GM18951 (cell line): ENCODE measurements at regions not wholly inside any gene's neighbourhood (a gene's known extent, or its start where the extent isn't known, plus 50 kb on each side); places are given as distances from the start of the nearest gene placed in this dataset.

Source experiments
- POLR2A ChIP-seq: IDR thresholded peaks from 4 replicates; pipeline ENCODE4 v1.6.1; 2011; ENCODE audit warnings: mild to moderate bottlenecking; ENCODE audit not compliant: insufficient read length, insufficient read depth; ENCODE audit errors: extremely low read depth
- in situ Hi-C: fragments of 300-500 bp; cut with MboI; formaldehyde crosslinking; loops from one replicate; pipeline ENCODE4 v1.12.0; 2022; ENCODE audit warnings: low sequenced_read_pairs, mixed read lengths, inconsistent platforms; ENCODE audit not compliant: unreplicated experiment

DNA sequence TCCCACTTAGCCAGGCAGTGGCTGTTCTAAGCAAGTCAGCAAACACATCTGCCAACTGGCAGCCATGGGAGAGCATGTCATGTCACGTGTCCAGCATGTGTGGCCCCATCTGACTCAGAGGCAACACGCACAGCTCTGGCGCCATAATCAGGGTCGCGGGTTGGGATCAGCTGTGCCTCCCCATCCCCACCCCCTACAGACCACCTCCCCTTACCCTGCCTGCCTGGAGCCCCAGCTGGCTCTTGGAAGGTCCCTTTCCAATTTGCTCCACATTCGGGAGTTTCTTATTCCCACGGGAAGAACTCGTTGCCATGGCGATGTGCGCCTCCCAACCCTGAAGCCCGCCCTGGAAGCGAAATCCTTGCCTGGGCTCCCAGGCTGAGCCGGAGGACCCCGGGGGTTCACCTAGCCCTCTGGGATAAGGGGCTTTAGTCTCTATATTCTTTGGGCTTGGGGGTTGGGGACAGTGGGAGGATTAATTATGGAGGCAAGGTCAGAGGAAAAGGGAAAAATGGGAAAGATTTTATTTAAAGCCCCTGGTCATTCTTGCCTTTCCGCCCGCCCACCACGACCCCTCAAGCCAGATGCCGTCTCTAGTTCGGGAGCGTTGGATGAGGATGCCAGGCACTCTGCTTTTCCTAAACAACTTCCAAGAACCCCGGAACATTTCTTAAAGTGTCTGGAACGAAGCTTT, 283.7 kb downstream of the ZEB1 start:
- no peak for TF ChIP-seq POLR2A
- in situ Hi-C loops = no loop called here

DNA sequence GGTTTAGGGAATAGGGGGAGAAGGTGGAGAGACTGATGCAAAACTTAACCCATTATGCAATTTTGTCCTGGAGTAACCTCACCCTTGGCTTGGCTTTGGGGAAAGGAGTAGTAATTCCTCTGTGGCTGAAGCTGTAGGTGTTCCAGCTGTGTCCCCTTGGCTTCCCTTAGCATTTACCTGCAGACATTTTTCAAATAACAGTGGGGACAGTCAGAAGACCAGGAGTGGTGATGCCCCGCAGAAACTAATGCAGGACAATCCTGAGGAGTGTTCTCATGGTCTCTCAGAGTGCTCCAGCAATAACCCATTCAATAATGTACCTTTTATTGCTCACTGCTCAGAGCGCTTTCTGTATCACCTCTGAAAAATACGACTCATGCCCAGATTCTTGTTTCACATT, 282.1 kb downstream of the ZEB1 start:
- in situ Hi-C loops = no loop called here
- TF ChIP-seq POLR2A = no peak

DNA sequence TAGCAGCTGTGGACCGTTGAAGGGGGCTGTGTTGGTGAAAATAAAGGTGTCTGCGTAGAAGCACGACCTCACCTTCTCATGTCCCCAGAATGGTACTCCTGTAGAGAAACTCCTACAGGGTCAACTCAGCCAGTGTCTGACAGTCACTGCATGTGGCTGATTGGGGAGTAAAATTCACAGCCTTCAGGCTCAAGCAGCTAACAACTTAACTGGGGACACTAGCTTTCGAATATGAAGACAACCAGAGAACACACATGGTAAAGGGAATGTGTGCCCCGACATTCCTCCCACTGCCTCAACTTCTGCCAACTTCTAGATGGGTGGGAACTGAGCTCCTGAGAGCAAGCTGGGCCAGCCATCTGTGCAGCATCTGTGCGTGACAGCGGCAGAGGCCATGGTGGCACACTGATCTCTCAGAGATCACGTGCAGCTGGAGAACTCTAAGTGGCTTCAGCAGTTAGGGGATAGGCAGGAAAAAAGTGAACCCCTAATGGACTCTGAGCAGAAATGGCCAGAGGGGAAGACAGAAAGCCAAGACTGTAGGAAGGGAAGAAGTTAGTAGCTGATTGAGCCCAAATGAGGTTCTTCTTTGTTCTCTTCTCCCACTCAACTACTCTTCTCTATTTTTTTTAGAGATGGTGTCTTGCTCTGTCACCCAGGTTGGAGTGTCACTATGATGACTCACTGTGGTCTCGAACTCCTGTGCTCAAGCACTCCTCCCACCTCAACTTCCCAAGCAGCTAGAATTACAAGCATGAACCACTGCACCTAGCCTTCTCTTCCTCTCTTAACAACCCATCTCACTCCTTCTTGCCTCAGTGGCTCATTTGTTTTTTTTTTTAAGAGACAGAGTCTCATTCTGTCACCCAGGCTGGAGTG, 280.8 kb downstream of the ZEB1 start:
- in situ Hi-C loops = no loop called here
- no peak for TF ChIP-seq POLR2A

DNA sequence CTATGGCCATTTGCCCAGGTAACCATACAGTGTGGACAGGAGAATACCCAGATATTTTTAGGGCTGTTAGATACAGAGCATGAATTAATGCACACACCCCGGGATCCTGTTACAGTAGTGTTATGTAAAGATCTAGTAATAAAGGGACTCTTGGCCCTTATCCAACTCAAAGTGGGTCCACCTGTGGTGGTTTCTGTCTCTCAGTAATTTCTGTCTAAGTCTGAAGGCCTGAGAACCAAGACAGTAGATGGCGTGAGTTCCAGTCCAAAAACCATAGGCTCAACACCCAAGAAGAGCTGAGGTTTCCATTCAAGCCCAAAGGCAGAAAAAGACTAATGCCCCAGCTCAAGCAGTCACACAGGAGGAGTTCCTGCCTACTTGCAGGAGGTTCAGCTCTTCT, 277.7 kb downstream of the ZEB1 start:
- TF ChIP-seq POLR2A = no peak

DNA sequence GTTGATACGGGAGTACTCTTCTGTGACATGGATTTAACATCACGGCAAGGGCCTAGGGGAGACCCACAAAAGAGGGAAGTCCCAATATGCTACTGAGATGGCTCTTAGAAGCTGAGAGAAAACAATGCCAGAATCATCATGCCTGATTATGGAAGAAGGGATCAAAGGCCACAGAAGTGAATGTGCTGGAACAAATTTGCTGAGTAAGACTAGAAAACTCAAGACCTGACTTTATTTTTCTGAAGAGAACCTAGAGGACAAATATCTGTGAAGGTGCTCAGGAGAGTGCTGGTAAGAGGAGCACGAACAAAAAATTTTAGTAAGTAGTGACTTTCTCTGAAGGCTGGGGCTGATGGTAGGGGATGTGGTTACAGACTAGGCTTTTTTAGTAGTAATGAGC, 277.0 kb downstream of the ZEB1 start:
- in situ Hi-C loops = no loop called here
- no peak for TF ChIP-seq POLR2A

More for the DNA sequence above, 277.7 kb downstream of the ZEB1 start:
- in situ Hi-C loops = no loop called here

DNA sequence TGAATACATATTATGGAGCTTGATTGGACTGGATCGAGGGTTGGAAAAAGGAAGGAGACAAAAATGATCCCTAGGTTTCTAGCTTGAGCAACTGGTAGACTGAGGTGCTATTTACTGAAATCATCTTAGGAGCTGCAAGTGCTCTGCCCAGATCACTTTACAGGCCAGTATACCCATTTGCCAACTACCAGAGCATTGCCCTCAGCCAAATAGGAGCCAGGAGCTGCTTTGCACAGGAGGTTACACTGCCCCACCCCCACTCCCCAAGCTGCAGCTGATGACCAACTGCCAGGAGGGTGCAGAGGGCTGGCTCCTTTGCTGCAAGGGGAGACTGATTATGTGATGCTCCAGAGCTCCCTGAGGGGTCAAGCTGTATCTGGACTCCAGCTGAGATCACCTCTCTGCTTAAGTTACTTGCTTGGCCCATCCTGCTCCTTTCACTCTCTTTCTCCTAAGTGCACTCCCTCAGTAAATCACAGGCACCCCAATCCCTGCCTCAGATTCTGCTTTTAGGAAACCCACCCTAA, 275.4 kb downstream of the ZEB1 start:
- in situ Hi-C loops = no loop called here
- no peak for TF ChIP-seq POLR2A

DNA sequence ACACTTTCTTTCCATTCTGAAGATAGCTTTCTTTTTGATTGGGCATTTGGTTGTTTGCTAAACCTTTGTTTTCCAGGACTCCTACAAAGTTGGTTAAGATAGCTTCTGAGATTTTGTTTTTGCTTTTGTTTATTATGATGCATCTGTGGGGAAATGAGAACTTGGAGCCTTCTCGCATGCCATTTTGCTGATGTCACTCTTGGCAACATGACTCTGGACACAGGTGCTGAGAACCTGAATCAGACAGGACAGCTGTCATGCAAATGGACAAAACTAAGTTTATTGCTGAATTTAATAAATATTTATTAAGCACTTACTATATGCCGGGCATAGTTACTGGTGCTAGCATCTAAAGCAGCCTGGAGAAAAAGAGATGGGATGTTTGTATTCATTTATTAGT, 274.1 kb downstream of the ZEB1 start:
- TF ChIP-seq POLR2A = no peak
- in situ Hi-C loops = no loop called here

DNA sequence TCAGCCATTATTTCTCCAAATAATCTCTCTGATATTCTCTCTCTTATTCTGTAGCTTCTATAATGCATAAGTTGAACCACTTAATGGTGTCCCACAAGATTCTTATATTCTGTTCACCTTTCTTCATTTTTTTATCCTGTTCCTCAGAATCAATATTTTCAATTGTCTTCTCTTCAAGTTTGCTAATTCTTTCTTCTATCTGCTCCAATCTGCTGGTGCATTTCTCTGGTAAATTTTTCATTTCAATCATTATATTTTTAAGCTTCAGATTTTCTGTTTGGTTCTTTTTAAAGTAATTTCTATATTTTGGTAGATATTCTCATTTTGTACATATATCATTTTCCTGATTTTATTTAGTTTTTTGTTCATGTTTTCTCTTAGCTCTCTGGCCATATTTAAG, 272.6 kb downstream of the ZEB1 start:
- in situ Hi-C loops = no loop called here

DNA sequence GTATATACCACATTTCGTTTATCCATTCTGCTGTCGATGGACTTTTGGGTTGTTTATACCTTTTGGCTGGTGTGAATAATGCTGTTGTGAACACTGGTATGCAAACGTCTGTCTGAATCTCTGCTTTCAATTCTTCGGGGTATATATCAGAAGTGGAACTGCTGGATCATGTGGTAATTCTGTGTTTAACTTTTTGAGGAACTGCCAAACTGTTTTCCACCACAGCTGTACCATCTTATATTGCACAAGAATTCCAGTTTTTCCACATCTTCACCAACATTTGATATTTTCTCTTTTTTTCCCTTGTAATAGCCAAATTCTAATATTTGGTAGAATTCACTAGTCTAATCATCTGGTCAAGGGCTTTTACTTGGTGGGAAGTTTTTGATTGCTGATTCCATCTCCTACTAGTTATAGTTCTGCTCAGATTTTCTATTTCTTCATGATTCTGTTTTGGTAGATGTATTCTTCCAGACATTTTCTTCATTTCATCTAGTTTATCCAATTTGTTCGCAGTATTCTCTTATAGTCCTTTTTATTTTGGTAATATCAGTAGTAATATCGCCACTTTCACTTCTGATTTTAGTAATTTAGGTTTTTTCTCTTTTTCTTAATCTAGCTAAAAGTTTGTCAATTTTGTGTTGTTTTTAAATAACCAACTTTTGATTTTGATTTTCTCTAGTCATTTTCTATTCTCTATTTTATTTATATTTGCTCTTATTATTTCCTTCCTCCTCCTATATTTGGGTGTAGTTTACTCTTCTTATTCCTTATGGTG, 271.2 kb downstream of the ZEB1 start:
- in situ Hi-C loops = no loop called here
- TF ChIP-seq POLR2A = no peak

More for the DNA sequence above, 272.6 kb downstream of the ZEB1 start:
- TF ChIP-seq POLR2A = no peak

DNA sequence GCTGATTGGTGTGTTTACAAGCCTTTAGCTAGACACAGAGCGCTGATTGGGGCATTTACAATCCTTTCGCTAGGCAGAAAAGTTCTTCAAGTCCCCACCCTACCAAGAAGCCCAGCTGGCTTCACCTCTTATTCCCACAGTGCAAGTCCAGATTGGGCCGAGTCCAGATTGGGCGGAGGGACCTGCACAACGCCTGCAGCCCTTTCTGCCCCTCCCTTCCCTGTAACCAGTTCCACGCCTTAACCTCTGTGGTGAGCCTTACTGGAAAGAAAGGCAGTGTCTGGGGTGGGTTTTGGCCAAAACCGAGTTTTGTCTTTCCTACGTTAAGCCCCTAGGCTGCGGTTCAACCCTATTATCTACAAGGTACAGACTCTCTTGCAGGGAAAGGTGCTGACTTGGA, 268.7 kb downstream of the ZEB1 start:
- in situ Hi-C loops = no loop called here

DNA sequence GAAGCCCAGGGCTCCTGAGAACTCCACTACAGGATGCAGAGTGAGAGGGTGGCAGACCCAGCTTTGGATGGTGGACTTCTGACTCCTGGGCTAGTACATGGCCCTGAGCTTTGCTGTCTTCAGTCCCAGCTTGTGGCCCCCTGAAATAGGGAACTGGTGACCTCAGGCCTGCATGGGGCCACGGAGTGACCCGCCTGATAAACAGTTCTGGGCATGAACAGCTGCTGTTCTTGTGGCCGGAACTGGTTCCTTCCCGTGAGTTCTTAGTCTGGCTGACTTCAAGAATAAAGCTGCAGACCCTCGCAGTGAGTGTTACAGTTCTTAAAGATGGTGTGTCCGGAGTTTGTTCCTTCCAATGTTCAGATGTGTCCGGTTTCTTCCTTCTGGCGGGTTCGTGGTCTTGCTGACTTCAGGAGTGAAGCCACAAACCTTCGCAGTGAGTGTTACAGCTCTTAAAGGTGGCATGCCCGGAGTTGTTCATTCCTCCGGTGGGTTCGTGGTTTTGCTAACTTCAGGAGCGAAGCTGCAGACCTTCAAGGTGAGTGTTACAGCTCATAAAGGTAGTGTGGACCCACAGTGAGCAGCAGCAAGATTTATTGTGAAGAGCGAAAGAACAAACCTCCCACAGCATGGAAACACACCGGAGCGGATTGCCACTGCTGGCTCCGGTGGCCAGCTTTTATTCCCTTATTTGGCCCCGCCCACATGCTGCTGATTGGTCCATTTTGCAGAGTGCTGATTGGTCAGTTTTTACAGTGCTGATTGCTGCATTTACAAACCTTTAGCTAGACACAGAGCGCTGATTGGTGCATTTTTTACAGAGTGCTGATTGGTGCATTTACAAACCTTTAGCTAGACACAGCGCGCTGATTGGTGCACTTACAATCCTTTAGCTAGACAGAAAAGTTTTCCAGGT, 268.0 kb downstream of the ZEB1 start:
- no peak for TF ChIP-seq POLR2A
- in situ Hi-C loops = no loop called here

More for the DNA sequence above, 268.7 kb downstream of the ZEB1 start:
- TF ChIP-seq POLR2A = no peak

DNA sequence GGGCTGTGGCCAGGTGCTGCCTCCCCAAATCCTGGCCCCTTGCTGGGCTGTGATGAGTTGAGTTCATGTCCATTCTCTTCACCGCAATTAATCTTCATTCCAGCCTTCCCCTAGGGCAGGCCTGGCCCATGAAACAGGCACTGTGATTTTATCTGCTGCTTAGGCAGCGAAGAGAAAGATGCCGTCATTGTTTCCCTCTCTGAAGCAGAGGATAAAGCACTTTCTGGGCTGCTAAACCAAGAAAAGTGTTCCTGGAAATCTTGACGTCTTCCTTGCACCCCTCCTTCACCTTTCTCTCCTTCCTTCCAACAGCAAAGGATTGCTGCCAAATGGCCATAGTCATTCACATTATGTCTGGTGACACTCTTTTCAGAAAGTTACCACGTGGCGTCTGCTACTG, 265.9 kb downstream of the ZEB1 start:
- in situ Hi-C loops = no loop called here

More for the DNA sequence above, 265.9 kb downstream of the ZEB1 start:
- TF ChIP-seq POLR2A = no peak
